ENCODE measurements at regions not wholly inside any gene's neighbourhood (a gene's known extent, or its start where the extent isn't known, plus 50 kb on each side); places are given as distances from the start of the nearest gene placed in this dataset.
A peak's percentile ranks its signal among the peaks of the same experiment; 100 is the strongest.

GRCh38 chr1:198906739-198907422 lies 268.0 kb downstream of the PTPRC start:
- DNase-seq (ENCODE audit: low read depth) (no peak), FAIRE-seq (no peak)
- Histone ChIP-seq H2AFZ (ENCODE audit: low read depth, low read length) (no peak overlapping the region), H3K9me3 (ENCODE audit: insufficient read depth, low read depth, low read length) (no peaks in the 10 kb centered on the region), H3K4me3 (ENCODE audit: insufficient read depth, low read depth, low read length) (no peak overlapping the region), H3K4me1 (ENCODE audit: insufficient read depth, low read length) (peaks cover 29% of the 10 kb centered on the region), H3K9ac (ENCODE audit: low read length) (no peak overlapping the region), H3K27ac (ENCODE audit: low read depth, low read length) (no peak overlapping the region), H4K20me1 (ENCODE audit: insufficient read depth, low read length) (peaks cover 87% of the 10 kb centered on the region), H3K4me2 (ENCODE audit: low read length) (no peak overlapping the region), H3K27me3 (ENCODE audit: insufficient read depth, low read length) (no peaks in the 10 kb centered on the region), H3K79me2 (ENCODE audit: insufficient read depth, low read length) (peaks cover 100% of the 10 kb centered on the region), H3K36me3 (ENCODE audit: insufficient read depth, low read length) (peaks cover 13% of the 10 kb centered on the region)
- H3K4me1 Mint-ChIP-seq (ENCODE audit: low read depth, unreplicated experiment) = peaks cover 46% of the 10 kb centered on the region
- H3K9me3 Mint-ChIP-seq (ENCODE audit: unreplicated experiment) = peaks cover 2% of the 10 kb centered on the region
- H3K4me3 Mint-ChIP-seq (ENCODE audit: unreplicated experiment) = no peak overlapping the region
- no peak for TF ChIP-seq EZH2 (IDR thresholded peaks at IDR 0.05; ENCODE audit: insufficient read depth, low read length)
- TF ChIP-seq, protein P1, sequence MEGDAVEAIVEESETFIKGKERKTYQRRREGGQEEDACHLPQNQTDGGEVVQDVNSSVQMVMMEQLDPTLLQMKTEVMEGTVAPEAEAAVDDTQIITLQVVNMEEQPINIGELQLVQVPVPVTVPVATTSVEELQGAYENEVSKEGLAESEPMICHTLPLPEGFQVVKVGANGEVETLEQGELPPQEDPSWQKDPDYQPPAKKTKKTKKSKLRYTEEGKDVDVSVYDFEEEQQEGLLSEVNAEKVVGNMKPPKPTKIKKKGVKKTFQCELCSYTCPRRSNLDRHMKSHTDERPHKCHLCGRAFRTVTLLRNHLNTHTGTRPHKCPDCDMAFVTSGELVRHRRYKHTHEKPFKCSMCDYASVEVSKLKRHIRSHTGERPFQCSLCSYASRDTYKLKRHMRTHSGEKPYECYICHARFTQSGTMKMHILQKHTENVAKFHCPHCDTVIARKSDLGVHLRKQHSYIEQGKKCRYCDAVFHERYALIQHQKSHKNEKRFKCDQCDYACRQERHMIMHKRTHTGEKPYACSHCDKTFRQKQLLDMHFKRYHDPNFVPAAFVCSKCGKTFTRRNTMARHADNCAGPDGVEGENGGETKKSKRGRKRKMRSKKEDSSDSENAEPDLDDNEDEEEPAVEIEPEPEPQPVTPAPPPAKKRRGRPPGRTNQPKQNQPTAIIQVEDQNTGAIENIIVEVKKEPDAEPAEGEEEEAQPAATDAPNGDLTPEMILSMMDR (IDR thresholded peaks at IDR 0.05; ENCODE audit: insufficient read depth, low read depth, low read length) = no peak
- peaks cover 6% of the 10 kb centered on the region for H3K36me3 Mint-ChIP-seq (ENCODE audit: low read depth, unreplicated experiment)
- no peak overlapping the region for H3K27ac Mint-ChIP-seq (ENCODE audit: unreplicated experiment)
- H3K27me3 Mint-ChIP-seq (ENCODE audit: low read depth, unreplicated experiment) = no peaks in the 10 kb centered on the region

GRCh38 chr1:198907423-198907746 lies 268.5 kb downstream of the PTPRC start:
- peak overlapping the region; percentile 8 for H3K27ac Mint-ChIP-seq (ENCODE audit: unreplicated experiment)

GRCh38 chr1:198908995-198909394 lies 270.2 kb downstream of the PTPRC start:
- no peak for DNase-seq (ENCODE audit: low read depth)
- peak overlapping the region; percentile 24 for H3K27ac Mint-ChIP-seq (ENCODE audit: unreplicated experiment)
- no peak for FAIRE-seq
- Histone ChIP-seq H4K20me1 (ENCODE audit: insufficient read depth, low read length) (peaks cover 90% of the 10 kb centered on the region), H3K4me3 (ENCODE audit: insufficient read depth, low read depth, low read length) (no peak overlapping the region), H2AFZ (ENCODE audit: low read depth, low read length) (no peak overlapping the region), H3K9me3 (ENCODE audit: insufficient read depth, low read depth, low read length) (no peaks in the 10 kb centered on the region), H3K27ac (ENCODE audit: low read depth, low read length) (no peak overlapping the region), H3K9ac (ENCODE audit: low read length) (no peak overlapping the region), H3K4me1 (ENCODE audit: insufficient read depth, low read length) (peaks cover 21% of the 10 kb centered on the region), H3K27me3 (ENCODE audit: insufficient read depth, low read length) (no peaks in the 10 kb centered on the region), H3K79me2 (ENCODE audit: insufficient read depth, low read length) (peaks cover 100% of the 10 kb centered on the region), H3K36me3 (ENCODE audit: insufficient read depth, low read length) (peaks cover 13% of the 10 kb centered on the region), H3K4me2 (ENCODE audit: low read length) (peak overlapping the region; percentile 37)
- no peaks in the 10 kb centered on the region for H3K27me3 Mint-ChIP-seq (ENCODE audit: low read depth, unreplicated experiment)
- peaks cover 45% of the 10 kb centered on the region for H3K4me1 Mint-ChIP-seq (ENCODE audit: low read depth, unreplicated experiment)
- peaks cover 2% of the 10 kb centered on the region for H3K9me3 Mint-ChIP-seq (ENCODE audit: unreplicated experiment)
- no peak overlapping the region for H3K4me3 Mint-ChIP-seq (ENCODE audit: unreplicated experiment)
- H3K36me3 Mint-ChIP-seq (ENCODE audit: low read depth, unreplicated experiment) = peaks cover 7% of the 10 kb centered on the region
- no peak for TF ChIP-seq EZH2 (IDR thresholded peaks at IDR 0.05; ENCODE audit: insufficient read depth, low read length)
- TF ChIP-seq, protein P1 (IDR thresholded peaks at IDR 0.05; ENCODE audit: insufficient read depth, low read depth, low read length) = no peak

More at GRCh38 chr1:198907423-198907746, 268.5 kb downstream of the PTPRC start:
- Mint-ChIP-seq H3K36me3 (ENCODE audit: low read depth, unreplicated experiment) (peaks cover 8% of the 10 kb centered on the region), H3K4me3 (ENCODE audit: unreplicated experiment) (no peak overlapping the region), H3K27me3 (ENCODE audit: low read depth, unreplicated experiment) (no peaks in the 10 kb centered on the region), H3K4me1 (ENCODE audit: low read depth, unreplicated experiment) (peaks cover 50% of the 10 kb centered on the region), H3K9me3 (ENCODE audit: unreplicated experiment) (peaks cover 2% of the 10 kb centered on the region)
- peaks cover 91% of the 10 kb centered on the region for H4K20me1 ChIP-seq (ENCODE audit: insufficient read depth, low read length)
- H3K4me1 ChIP-seq (ENCODE audit: insufficient read depth, low read length) = peaks cover 29% of the 10 kb centered on the region
- H3K36me3 ChIP-seq (ENCODE audit: insufficient read depth, low read length) = peaks cover 13% of the 10 kb centered on the region
- FAIRE-seq (no peak), DNase-seq (ENCODE audit: low read depth) (no peak)
- TF ChIP-seq, protein P1 (IDR thresholded peaks at IDR 0.05; ENCODE audit: insufficient read depth, low read depth, low read length) = no peak
- no peak for TF ChIP-seq EZH2 (IDR thresholded peaks at IDR 0.05; ENCODE audit: insufficient read depth, low read length)
- H2AFZ ChIP-seq (ENCODE audit: low read depth, low read length) = no peak overlapping the region
- H3K79me2 ChIP-seq (ENCODE audit: insufficient read depth, low read length) = peaks cover 100% of the 10 kb centered on the region
- no peaks in the 10 kb centered on the region for H3K27me3 ChIP-seq (ENCODE audit: insufficient read depth, low read length)
- H3K9ac ChIP-seq (ENCODE audit: low read length) = no peak overlapping the region
- no peaks in the 10 kb centered on the region for H3K9me3 ChIP-seq (ENCODE audit: insufficient read depth, low read depth, low read length)
- H3K27ac ChIP-seq (ENCODE audit: low read depth, low read length) = no peak overlapping the region
- H3K4me2 ChIP-seq (ENCODE audit: low read length) = no peak overlapping the region
- no peak overlapping the region for H3K4me3 ChIP-seq (ENCODE audit: insufficient read depth, low read depth, low read length)

Data from astrocyte (in vitro differentiated cells and primary cell).